ENCODE measurements at regions not wholly inside any gene's neighbourhood (a gene's known extent, or its start where the extent isn't known, plus 50 kb on each side); places are given as distances from the start of the nearest gene placed in this dataset.

DNA sequence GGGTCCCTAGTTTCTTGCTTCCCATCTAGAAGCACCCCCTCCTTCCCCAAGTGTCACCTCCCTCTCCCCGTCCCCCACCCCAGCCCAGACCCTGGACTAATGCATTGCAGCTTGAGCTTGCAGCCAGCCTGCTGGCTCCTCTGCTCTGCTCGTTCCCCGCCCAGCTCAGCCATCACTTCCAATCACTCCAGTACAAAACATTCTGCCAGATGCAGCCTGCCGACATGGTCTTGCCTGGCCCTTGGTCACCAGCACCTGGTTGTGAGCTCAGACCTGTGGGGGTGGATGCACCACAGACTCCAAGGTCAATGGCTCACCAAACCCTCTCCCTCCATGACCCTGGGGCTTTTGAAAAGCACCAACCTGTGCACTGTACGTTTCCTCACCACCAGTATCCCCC is 172.9 kb upstream of the SMIM23 start:
- ATAC-seq = no peak
- TF ChIP-seq POLR2A (IDR thresholded peaks at IDR 0.05) = no peak
- TF ChIP-seq, protein P1, sequence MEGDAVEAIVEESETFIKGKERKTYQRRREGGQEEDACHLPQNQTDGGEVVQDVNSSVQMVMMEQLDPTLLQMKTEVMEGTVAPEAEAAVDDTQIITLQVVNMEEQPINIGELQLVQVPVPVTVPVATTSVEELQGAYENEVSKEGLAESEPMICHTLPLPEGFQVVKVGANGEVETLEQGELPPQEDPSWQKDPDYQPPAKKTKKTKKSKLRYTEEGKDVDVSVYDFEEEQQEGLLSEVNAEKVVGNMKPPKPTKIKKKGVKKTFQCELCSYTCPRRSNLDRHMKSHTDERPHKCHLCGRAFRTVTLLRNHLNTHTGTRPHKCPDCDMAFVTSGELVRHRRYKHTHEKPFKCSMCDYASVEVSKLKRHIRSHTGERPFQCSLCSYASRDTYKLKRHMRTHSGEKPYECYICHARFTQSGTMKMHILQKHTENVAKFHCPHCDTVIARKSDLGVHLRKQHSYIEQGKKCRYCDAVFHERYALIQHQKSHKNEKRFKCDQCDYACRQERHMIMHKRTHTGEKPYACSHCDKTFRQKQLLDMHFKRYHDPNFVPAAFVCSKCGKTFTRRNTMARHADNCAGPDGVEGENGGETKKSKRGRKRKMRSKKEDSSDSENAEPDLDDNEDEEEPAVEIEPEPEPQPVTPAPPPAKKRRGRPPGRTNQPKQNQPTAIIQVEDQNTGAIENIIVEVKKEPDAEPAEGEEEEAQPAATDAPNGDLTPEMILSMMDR (IDR thresholded peaks at IDR 0.05 in 4 of 5, conservative IDR thresholded peaks at IDR 0.05 in 1 of 5) = no peak
- Histone ChIP-seq H3K27me3 (peaks cover 5 to 19% (median 10%) of the 10 kb centered on the region in 3 donors), H3K9me3 (no peaks in the 10 kb centered on the region), H3K4me3 (no peak overlapping the region), H3K27ac (no peak overlapping the region), H3K36me3 (no peaks in the 10 kb centered on the region), H3K4me1 (no peaks in the 10 kb centered on the region)
- intact Hi-C loops (cut with DNase I; ENCODE audit: low total_unique reads) = no loop called here
- DNase-seq = no peak
- in situ Hi-C loops (cut with MboI; ENCODE audit: low sequenced_read_pairs in 4 of 4) = no loop called here

DNA sequence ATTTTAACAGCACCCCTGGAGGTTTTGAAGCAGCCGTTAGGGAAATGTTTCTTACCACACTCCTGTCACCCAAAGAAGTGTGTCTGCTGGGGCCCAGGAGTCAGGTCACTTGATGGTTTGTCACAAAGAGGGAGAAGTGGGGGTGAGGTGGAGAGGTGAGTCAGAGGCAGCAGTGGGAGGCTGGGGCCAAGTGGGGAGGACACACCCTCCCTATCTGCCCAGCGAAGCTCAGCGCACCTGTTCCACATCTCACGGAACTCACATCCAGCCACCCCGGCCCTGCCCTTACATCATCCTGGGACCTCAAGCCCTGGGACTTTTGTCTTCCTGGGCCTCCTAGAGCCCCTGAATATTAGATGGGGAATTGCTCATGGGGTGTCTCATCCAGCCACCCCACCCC is 171.1 kb upstream of the SMIM23 start:
- no peaks in the 10 kb centered on the region for H3K9me3 ChIP-seq
- in situ Hi-C loops (cut with MboI; ENCODE audit: low sequenced_read_pairs in 4 of 4) = no loop called here
- no peak for DNase-seq
- no peaks in the 10 kb centered on the region for H3K36me3 ChIP-seq
- intact Hi-C loops (cut with DNase I; ENCODE audit: low total_unique reads) = no loop called here
- H3K4me3 ChIP-seq = no peak overlapping the region
- H3K27me3 ChIP-seq = peaks cover 5 to 19% (median 10%) of the 10 kb centered on the region in 3 donors
- no peak overlapping the region for H3K27ac ChIP-seq
- ATAC-seq = no peak
- H3K4me1 ChIP-seq = no peaks in the 10 kb centered on the region
- TF ChIP-seq, protein P1 (IDR thresholded peaks at IDR 0.05 in 4 of 5, conservative IDR thresholded peaks at IDR 0.05 in 1 of 5) = no peak
- no peak for TF ChIP-seq POLR2A (IDR thresholded peaks at IDR 0.05)

DNA sequence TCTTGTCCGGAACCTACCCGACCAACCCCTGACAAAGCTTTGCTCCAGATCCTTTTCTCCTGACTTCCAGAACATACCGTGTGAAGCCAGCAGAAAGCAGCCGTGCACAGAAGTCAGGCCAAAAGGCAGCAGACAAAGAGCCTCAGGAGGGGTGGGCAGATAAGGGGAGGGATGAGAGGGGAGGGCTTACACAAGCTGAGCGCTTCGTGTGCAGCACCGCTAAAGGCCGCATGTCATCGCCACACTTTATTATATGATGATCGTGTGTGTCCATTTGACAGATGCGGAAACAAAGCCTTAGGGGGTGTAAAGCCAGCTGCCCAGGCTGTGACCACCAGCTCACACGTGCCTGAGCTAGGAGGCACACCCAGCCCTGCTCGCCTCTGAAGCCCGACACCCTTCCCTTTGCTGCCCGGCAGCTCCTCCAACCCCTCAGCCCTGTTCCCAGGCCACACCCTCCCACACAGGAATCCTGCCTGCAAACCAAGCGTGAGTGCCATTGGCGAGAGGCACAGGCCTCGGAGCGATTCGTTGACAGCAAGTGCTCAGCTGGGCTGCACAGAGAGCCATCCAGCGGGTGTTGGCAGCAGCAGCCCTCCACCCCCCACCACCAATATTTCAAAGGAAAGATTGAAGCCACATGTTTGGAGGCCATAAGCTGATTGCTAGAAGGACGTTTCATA is 170.5 kb upstream of the SMIM23 start:
- ATAC-seq = no peak
- no peak for TF ChIP-seq POLR2A (IDR thresholded peaks at IDR 0.05)
- TF ChIP-seq, protein P1 (IDR thresholded peaks at IDR 0.05 in 4 of 5, conservative IDR thresholded peaks at IDR 0.05 in 1 of 5) = no peak
- H3K4me3 ChIP-seq = no peak overlapping the region
- no peaks in the 10 kb centered on the region for H3K36me3 ChIP-seq
- DNase-seq = no peak
- no peaks in the 10 kb centered on the region for H3K9me3 ChIP-seq
- H3K4me1 ChIP-seq = no peaks in the 10 kb centered on the region
- in situ Hi-C loops (cut with MboI; ENCODE audit: low sequenced_read_pairs in 4 of 4) = no loop called here
- intact Hi-C loops (cut with DNase I; ENCODE audit: low total_unique reads) = no loop called here
- H3K27me3 ChIP-seq = peaks cover 5 to 19% (median 10%) of the 10 kb centered on the region in 3 donors
- no peak overlapping the region for H3K27ac ChIP-seq

DNA sequence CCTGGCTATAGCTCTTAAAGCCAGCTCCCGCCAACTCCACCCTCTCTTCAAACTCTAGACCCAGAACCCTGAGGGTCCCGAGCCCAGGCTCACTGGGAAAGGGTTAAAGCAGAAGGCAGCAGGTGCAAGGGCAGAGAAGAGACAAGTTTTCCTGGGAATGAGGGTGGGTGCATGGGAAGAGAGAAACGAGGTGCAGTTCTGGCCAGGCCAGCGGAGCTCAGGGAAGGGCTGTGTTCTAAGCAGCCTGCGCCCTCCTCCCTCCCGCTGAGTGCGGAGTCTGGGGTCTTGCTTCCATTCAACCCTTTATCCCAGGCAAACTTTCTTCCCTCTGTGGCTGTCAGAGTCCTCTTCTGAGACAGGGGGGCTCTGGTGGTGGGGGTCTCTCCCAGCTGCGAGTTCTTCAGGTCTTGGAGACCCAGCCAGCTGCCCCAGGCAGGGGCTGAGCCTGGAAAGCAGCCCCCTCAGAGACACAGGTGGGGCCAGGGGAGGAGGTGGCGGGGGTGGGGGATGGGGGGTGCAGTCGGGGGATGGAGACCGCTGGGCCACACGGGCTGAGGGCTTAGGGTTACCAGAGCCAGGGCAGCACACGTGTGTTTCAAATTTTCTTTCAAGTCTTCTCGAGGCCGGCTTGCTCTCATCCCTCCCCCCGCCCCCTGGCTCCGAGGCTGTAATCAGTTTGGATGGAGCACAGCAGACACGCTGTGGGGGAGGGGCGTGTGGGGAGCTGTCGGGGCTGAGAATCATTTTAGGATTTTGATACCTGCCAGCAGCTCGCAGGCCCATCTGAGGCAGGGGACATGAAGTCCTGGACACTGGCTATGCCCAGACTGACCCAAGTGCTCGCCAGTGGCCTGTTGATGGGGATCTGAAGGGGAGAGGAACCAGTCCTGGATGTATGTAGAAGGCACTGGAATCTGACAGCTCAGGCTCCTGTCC is 169.6 kb upstream of the SMIM23 start:
- Histone ChIP-seq H3K27me3 (peaks cover 5 to 19% (median 10%) of the 10 kb centered on the region in 3 donors), H3K4me3 (no peak overlapping the region), H3K36me3 (no peaks in the 10 kb centered on the region), H3K4me1 (no peaks in the 10 kb centered on the region), H3K9me3 (no peaks in the 10 kb centered on the region), H3K27ac (no peak overlapping the region)
- ATAC-seq (no peak), DNase-seq (no peak)
- intact Hi-C loops (cut with DNase I; ENCODE audit: low total_unique reads) (no loop called here), in situ Hi-C loops (cut with MboI; ENCODE audit: low sequenced_read_pairs in 4 of 4) (no loop called here)
- TF ChIP-seq, protein P1 (IDR thresholded peaks at IDR 0.05 in 4 of 5, conservative IDR thresholded peaks at IDR 0.05 in 1 of 5) = no peak
- no peak for TF ChIP-seq POLR2A (IDR thresholded peaks at IDR 0.05)

Data from gastrocnemius medialis (tissue), 4 donors.